ENCODE measurements at regions not wholly inside any gene's neighbourhood (a gene's known extent, or its start where the extent isn't known, plus 50 kb on each side); places are given as distances from the start of the nearest gene placed in this dataset.
A peak's percentile ranks its signal among the peaks of the same experiment; 100 is the strongest.

DNA sequence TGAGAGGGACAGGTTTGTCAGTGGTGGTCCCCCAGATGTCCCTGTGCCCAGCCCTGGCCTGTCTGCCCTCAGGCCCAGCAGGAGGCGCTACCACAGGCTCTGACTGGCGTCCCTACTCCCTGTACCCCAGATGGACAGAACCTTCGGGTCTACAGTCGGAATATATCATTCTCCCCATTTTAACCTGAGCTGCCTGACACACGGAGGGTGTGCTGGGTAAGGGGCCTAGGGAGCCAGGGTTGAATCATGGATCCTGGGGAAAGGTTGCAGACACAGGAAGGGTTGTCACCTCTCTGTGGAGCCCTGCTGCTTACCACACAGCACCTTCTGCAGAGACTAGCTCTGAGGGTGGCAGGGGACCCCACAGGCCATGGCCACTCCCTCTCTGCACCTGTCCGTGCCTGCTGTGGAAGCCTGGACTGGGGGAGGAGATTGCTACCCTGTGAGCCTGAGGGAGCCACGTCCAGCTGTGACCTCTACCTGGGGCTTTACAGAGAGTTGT lies 162.2 kb upstream of the ZNF267 start:
- TF ChIP-seq, protein P1, sequence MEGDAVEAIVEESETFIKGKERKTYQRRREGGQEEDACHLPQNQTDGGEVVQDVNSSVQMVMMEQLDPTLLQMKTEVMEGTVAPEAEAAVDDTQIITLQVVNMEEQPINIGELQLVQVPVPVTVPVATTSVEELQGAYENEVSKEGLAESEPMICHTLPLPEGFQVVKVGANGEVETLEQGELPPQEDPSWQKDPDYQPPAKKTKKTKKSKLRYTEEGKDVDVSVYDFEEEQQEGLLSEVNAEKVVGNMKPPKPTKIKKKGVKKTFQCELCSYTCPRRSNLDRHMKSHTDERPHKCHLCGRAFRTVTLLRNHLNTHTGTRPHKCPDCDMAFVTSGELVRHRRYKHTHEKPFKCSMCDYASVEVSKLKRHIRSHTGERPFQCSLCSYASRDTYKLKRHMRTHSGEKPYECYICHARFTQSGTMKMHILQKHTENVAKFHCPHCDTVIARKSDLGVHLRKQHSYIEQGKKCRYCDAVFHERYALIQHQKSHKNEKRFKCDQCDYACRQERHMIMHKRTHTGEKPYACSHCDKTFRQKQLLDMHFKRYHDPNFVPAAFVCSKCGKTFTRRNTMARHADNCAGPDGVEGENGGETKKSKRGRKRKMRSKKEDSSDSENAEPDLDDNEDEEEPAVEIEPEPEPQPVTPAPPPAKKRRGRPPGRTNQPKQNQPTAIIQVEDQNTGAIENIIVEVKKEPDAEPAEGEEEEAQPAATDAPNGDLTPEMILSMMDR (IDR thresholded peaks at IDR 0.05; ENCODE audit: insufficient read depth, low read depth, low read length): no peak
- Histone ChIP-seq H3K4me3 (ENCODE audit: low read depth, low read length) (no peak overlapping the region), H3K27me3 (ENCODE audit: control insufficient read depth, insufficient read depth, low read length) (no peaks in the 10 kb centered on the region), H3K36me3 (ENCODE audit: control insufficient read depth, insufficient read depth, low read length) (peaks cover 2% of the 10 kb centered on the region)
- CTCF ChIA-PET: interaction anchor here (0.8 to 1.2 kb wide), 3 partner anchors 9 to 260 kb away, joined by 3 read pairs; no protein-coding TSS in a partner anchor
- POLR2A ChIA-PET: no interaction called here
- no peak for DNase-seq (ENCODE audit: low read depth)

DNA sequence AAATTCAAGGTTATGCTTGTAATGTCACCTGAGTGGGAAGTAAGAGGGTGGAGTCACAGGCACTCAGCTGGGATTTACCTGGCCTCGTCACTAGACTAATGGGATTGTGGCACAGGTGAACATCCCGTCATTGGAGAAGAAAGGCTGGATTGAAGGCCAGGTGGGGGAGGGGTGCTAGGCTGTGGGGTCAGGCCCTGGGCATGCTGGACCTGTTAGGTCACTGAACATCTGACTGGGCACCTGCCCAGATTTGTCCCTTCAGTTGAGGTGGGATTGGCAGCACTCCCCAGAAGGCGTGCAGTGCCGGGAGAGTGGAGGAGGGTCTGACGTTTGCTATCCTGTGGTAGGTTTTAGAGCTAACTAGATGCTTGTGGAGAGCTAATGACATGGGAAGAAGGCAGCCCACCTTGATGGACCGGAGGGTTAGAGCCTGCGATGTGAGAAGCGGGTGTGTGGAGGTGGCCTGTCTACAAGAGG lies 161.5 kb upstream of the ZNF267 start:
- CTCF ChIA-PET: interaction anchor here (0.8 kb wide), 1 partner anchor 8 kb away, joined by 3 read pairs; no protein-coding TSS in a partner anchor
- no peak overlapping the region for H3K4me3 ChIP-seq (ENCODE audit: low read depth, low read length)
- TF ChIP-seq, protein P1 (IDR thresholded peaks at IDR 0.05; ENCODE audit: insufficient read depth, low read depth, low read length): no peak
- no peaks in the 10 kb centered on the region for H3K27me3 ChIP-seq (ENCODE audit: control insufficient read depth, insufficient read depth, low read length)
- POLR2A ChIA-PET: no interaction called here
- DNase-seq (ENCODE audit: low read depth): no peak
- H3K36me3 ChIP-seq (ENCODE audit: control insufficient read depth, insufficient read depth, low read length): peaks cover 2% of the 10 kb centered on the region

DNA sequence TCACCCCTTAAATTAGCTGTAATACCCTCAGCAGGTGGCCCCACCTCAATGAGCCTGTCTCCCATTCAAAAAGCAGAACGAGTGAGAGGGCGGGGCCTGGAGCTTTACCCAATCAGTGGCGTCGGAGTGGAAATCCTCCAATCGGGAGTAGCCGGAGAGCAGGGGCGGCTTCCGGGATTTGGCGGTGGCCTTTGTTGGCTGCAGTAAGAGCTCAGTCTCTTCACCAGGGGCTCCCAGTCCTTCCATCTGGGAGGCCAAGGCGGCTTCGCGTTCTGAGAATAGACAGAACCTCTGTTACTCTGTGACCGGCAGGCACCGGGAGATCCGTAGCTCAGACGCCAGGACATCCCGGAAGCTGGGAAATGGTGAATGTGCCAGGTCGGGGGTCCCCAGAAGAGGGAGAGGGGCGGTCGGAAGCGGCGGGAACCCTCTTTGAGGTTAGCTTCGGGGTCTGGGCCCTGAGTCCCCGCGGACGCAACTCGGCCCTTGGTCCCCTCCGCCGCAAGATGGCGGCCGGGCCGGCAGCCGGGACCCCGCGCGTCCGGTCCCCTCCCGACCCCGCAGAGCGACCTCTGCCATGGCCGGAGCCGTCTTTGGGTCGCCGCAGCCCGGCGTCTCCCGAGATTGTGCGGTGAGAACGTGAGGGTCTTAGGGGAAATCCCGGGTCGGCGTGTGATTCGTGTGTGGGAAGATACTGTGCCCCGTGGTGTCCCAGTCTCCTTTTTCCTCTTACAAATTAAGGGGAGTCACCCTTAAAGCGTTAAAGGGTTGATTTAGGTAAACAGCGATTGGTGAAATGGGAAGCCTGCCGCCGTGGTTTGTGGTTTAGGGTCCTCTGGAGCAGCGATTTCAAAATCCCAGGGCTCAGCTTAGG lies 160.3 kb upstream of the ZNF267 start:
- DNase-seq (ENCODE audit: low read depth): peak; percentile 66
- Histone ChIP-seq H3K27me3 (ENCODE audit: control insufficient read depth, insufficient read depth, low read length) (no peaks in the 10 kb centered on the region), H3K4me3 (ENCODE audit: low read depth, low read length) (peak overlapping the region; percentile 95), H3K36me3 (ENCODE audit: control insufficient read depth, insufficient read depth, low read length) (peaks cover 2% of the 10 kb centered on the region)
- TF ChIP-seq, protein P1 (IDR thresholded peaks at IDR 0.05; ENCODE audit: insufficient read depth, low read depth, low read length): no peak
- POLR2A ChIA-PET: interaction anchor here (0.7 to 0.9 kb wide), 2 partner anchors 164 to 571 kb away, joined by 3 to 4 read pairs; no protein-coding TSS in a partner anchor
- CTCF ChIA-PET: no interaction called here

DNA sequence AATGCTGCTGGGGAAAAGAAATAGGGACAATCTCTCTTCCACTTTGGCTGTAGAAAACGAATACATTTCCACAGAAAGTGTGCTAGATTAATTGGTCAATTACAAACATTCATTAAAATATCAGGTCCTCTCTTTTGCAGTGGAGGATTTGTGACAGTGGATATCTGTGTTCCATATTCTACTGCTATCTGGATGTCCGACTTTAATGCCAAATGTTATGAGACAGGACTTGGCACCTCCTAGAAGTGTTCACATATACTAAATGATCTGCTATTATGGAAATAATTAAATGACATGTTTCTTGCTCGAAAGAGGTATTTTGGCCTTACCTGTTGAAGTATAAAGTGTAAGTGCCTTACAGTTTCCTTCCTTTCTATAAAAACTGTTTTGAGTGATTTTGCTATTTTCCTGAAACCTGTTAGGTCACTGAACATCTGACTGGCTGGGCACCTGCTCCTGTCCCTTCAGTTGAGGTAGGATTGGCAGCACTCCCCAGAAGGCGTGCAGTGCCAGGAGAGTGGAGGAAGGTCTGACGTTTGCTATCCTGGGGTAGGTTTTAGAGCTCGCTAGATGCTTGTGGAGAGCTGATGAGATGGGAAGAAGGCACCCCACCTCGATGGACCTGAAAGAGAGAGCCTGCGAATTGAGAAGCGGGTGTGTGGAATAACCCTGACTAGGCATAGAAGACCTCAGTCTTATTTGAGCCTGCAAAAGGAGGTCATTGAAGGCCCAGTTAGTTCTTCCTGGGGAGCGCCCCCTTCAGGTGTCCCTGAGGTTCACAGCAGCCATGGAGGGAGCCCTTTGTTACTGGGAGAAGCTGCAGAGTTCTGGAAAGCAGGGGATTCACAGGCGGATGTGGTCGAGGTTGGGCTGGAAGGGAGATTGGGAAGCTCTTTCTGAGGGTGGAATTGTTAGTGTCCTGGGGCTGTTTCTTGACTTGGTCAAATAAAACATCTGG lies 159.4 kb upstream of the ZNF267 start:
- Histone ChIP-seq H3K4me3 (ENCODE audit: low read depth, low read length) (peak overlapping the region; percentile 95), H3K27me3 (ENCODE audit: control insufficient read depth, insufficient read depth, low read length) (no peaks in the 10 kb centered on the region), H3K36me3 (ENCODE audit: control insufficient read depth, insufficient read depth, low read length) (no peaks in the 10 kb centered on the region; the same call in 1 of the 2 replicates)
- POLR2A ChIA-PET: no interaction called here
- CTCF ChIA-PET: interaction anchor here (1.2 kb wide), 2 partner anchors 10 to 16 kb away, joined by 3 read pairs; no protein-coding TSS in a partner anchor
- DNase-seq (ENCODE audit: low read depth): no peak
- TF ChIP-seq, protein P1 (IDR thresholded peaks at IDR 0.05; ENCODE audit: insufficient read depth, low read depth, low read length): peak; percentile 26; the same call in 1 of the 2 replicates
